Retinal pigment epithelial cell (primary cell): ENCODE measurements at regions not wholly inside any gene's neighbourhood (a gene's known extent, or its start where the extent isn't known, plus 50 kb on each side); places are given as distances from the start of the nearest gene placed in this dataset.

ENCODE experiments used
- DNase-seq: peaks from one replicate; pipeline ENCODE4 v3.0.0-alpha.2; 2010; ENCODE audit warnings: low read depth
- H3K4me3 ChIP-seq: 2 replicates; pipeline ENCODE4 v1.5.1; 2011; ENCODE audit warnings: mild to moderate bottlenecking, low read length, control low read depth, moderate library complexity
- CTCF ChIP-seq: conservative IDR thresholded peaks from 2 replicates; pipeline ENCODE4 v1.5.1; 2011; ENCODE audit warnings: low read depth, low read length, control low read depth, inconsistent platforms

GRCh38 chr2:226251661-226252060 lies 548.0 kb downstream of the IRS1 start:
- no peak overlapping the region for H3K4me3 ChIP-seq
- TF ChIP-seq CTCF: no peak
- no peak for DNase-seq

GRCh38 chr2:226247289-226248275 lies 552.0 kb downstream of the IRS1 start:
- no peak for DNase-seq
- no peak for TF ChIP-seq CTCF

GRCh38 chr2:226234187-226234586 lies 565.4 kb downstream of the IRS1 start:
- no peak overlapping the region for H3K4me3 ChIP-seq
- TF ChIP-seq CTCF: no peak
- DNase-seq: no peak

More at GRCh38 chr2:226247289-226248275, 552.0 kb downstream of the IRS1 start:
- H3K4me3 ChIP-seq: no peak overlapping the region

- DNase-seq: no peak
- TF ChIP-seq CTCF: no peak
- H3K4me3 ChIP-seq: no peak overlapping the region
These were observed 566.2 kb downstream of the IRS1 start for GRCh38 chr2:226233388-226233787.

GRCh38 chr2:226228080-226228479 lies 571.5 kb downstream of the IRS1 start:
- DNase-seq: no peak
- no peak overlapping the region for H3K4me3 ChIP-seq
- no peak for TF ChIP-seq CTCF

- no peak for DNase-seq
- no peak for TF ChIP-seq CTCF
- H3K4me3 ChIP-seq: no peak overlapping the region
These were observed 572.3 kb downstream of the IRS1 start for GRCh38 chr2:226227341-226227740.

GRCh38 chr2:226223704-226224103 lies 575.9 kb downstream of the IRS1 start:
- TF ChIP-seq CTCF: no peak
- DNase-seq: no peak
- no peak overlapping the region for H3K4me3 ChIP-seq
